MM.1S (cell line): ENCODE measurements at regions not wholly inside any gene's neighbourhood (a gene's known extent, or its start where the extent isn't known, plus 50 kb on each side); places are given as distances from the start of the nearest gene placed in this dataset.

Experiments used
- DNase-seq: peaks from one replicate; pipeline ENCODE4 v3.0.0-alpha.2; 2015
- H2AFZ ChIP-seq: fragments of 300-600 bp; sonication (generic); 2 replicates; pipeline ENCODE4 v1.6.0; 2016; ENCODE audit warnings: antibody characterized with exemption, low read length
- H3F3A ChIP-seq: fragments of 300-600 bp; sonication (generic); 2 replicates; pipeline ENCODE4 v1.6.1; 2016; ENCODE audit warnings: mild to moderate bottlenecking, antibody characterized with exemption, low read length, moderate library complexity, mixed read lengths; ENCODE audit not compliant: insufficient read depth
- H3K27ac ChIP-seq: fragments of 300-600 bp; sonication (generic); 2 replicates; pipeline ENCODE4 v1.5.1; 2016; ENCODE audit warnings: mild to moderate bottlenecking, low read length
- H3K27me3 ChIP-seq: fragments of 300-600 bp; sonication (generic); replicated peaks from 2 replicates; pipeline ENCODE4 v1.6.0; 2016; ENCODE audit warnings: low read length; ENCODE audit not compliant: insufficient read depth
- H3K36me3 ChIP-seq: fragments of 300-600 bp; sonication (generic); replicated peaks from 2 replicates; pipeline ENCODE4 v1.6.1; 2016; ENCODE audit warnings: mild to moderate bottlenecking, low read length, mixed read lengths; ENCODE audit not compliant: insufficient read depth
- H3K4me1 ChIP-seq: fragments of 300-600 bp; sonication (generic); 2 replicates; pipeline ENCODE4 v1.6.1; 2016; ENCODE audit warnings: low read length, mixed read lengths
- H3K4me2 ChIP-seq: fragments of 300-600 bp; sonication (generic); 2 replicates; pipeline ENCODE4 v1.6.0; 2016; ENCODE audit warnings: low read depth, low read length
- H3K4me3 ChIP-seq: fragments of 300-600 bp; sonication (generic); 2 replicates; pipeline ENCODE4 v1.5.1; 2016; ENCODE audit warnings: low read length, mixed read lengths
- H3K79me2 ChIP-seq: fragments of 300-600 bp; sonication (generic); 2 replicates; pipeline ENCODE4 v1.6.1; 2016; ENCODE audit warnings: mixed run types, low read length, mixed read lengths
- H3K9ac ChIP-seq: fragments of 300-600 bp; sonication (generic); 2 replicates; pipeline ENCODE4 v1.6.1; 2016; ENCODE audit warnings: low read length, mixed read lengths
- H3K9me2 ChIP-seq: fragments of 300-600 bp; sonication (generic); replicated peaks from 2 replicates; pipeline ENCODE4 v1.6.1; 2016; ENCODE audit warnings: mild to moderate bottlenecking, low read length, mixed read lengths; ENCODE audit not compliant: insufficient read depth
- H3K9me3 ChIP-seq: fragments of 300-600 bp; sonication (generic); replicated peaks from 2 replicates; pipeline ENCODE4 v1.6.1; 2016; ENCODE audit warnings: mild to moderate bottlenecking, low read length, mixed read lengths; ENCODE audit not compliant: insufficient read depth
- H4K20me1 ChIP-seq: fragments of 300-600 bp; sonication (generic); 2 replicates; pipeline ENCODE4 v1.6.1; 2016; ENCODE audit warnings: mild to moderate bottlenecking, low read length, moderate library complexity, mixed read lengths; ENCODE audit not compliant: insufficient read depth
- CTCF ChIP-seq: fragments of 300-600 bp; sonication (generic); IDR thresholded peaks from 2 replicates; pipeline ENCODE4 v1.5.1; 2016; ENCODE audit warnings: antibody characterized with exemption, low read length, mixed read lengths
- EZH2 ChIP-seq: fragments of 300-600 bp; sonication (generic); optimal IDR thresholded peaks from 2 replicates; pipeline ENCODE3; 2017; ENCODE audit warnings: low read depth, mild to moderate bottlenecking, antibody characterized with exemption, low read length, mixed read lengths
- EZH2phosphoT487 ChIP-seq: fragments of 300-600 bp; sonication (generic); IDR thresholded peaks from 2 replicates; pipeline ENCODE4 v1.6.1; 2018; ENCODE audit warnings: antibody characterized with exemption, low read length

- H3K36me3 ChIP-seq, result no peaks in the 10 kb centered on the region
- no peaks in the 10 kb centered on the region for H4K20me1 ChIP-seq
- H3K4me2 ChIP-seq, result no peak overlapping the region
- no peak overlapping the region for H3K4me3 ChIP-seq
- no peaks in the 10 kb centered on the region for H3K9me2 ChIP-seq
- no peak overlapping the region for H2AFZ ChIP-seq
- H3K79me2 ChIP-seq, result no peaks in the 10 kb centered on the region
- no peak for TF ChIP-seq EZH2phosphoT487
- no peak for TF ChIP-seq CTCF
- no peak for TF ChIP-seq EZH2
- H3K4me1 ChIP-seq, result no peaks in the 10 kb centered on the region
- H3K9ac ChIP-seq, result no peak overlapping the region
- H3K27me3 ChIP-seq, result no peaks in the 10 kb centered on the region
- no peak overlapping the region for H3K27ac ChIP-seq
- H3F3A ChIP-seq, result no peaks in the 10 kb centered on the region
- no peak for DNase-seq
- no peaks in the 10 kb centered on the region for H3K9me3 ChIP-seq
Observed at GRCh38 chr12:62129291-62129690, 130.9 kb upstream of the USP15 start.

GRCh38 chr12:62130402-62130801 lies 129.8 kb upstream of the USP15 start:
- Histone ChIP-seq H3F3A (no peaks in the 10 kb centered on the region), H3K4me2 (no peak overlapping the region), H2AFZ (no peak overlapping the region), H3K9me2 (no peaks in the 10 kb centered on the region), H3K4me3 (no peak overlapping the region), H4K20me1 (no peaks in the 10 kb centered on the region), H3K27ac (no peak overlapping the region), H3K79me2 (no peaks in the 10 kb centered on the region), H3K9ac (no peak overlapping the region), H3K9me3 (no peaks in the 10 kb centered on the region), H3K4me1 (no peaks in the 10 kb centered on the region), H3K36me3 (no peaks in the 10 kb centered on the region), H3K27me3 (no peaks in the 10 kb centered on the region)
- no peak for TF ChIP-seq EZH2phosphoT487
- no peak for TF ChIP-seq CTCF
- TF ChIP-seq EZH2, result no peak
- no peak for DNase-seq

- H4K20me1 ChIP-seq, result no peaks in the 10 kb centered on the region
- H3K9ac ChIP-seq, result no peak overlapping the region
- no peaks in the 10 kb centered on the region for H3K9me3 ChIP-seq
- no peak overlapping the region for H2AFZ ChIP-seq
- no peaks in the 10 kb centered on the region for H3F3A ChIP-seq
- no peaks in the 10 kb centered on the region for H3K79me2 ChIP-seq
- no peaks in the 10 kb centered on the region for H3K9me2 ChIP-seq
- TF ChIP-seq CTCF, result no peak
- TF ChIP-seq EZH2, result no peak
- TF ChIP-seq EZH2phosphoT487, result no peak
- no peak overlapping the region for H3K4me3 ChIP-seq
- no peaks in the 10 kb centered on the region for H3K4me1 ChIP-seq
- H3K36me3 ChIP-seq, result no peaks in the 10 kb centered on the region
- no peak overlapping the region for H3K27ac ChIP-seq
- no peak for DNase-seq
- H3K27me3 ChIP-seq, result no peaks in the 10 kb centered on the region
- no peak overlapping the region for H3K4me2 ChIP-seq
Observed at GRCh38 chr12:62130834-62131552, 129.2 kb upstream of the USP15 start.
